ENCODE measurements at regions not wholly inside any gene's neighbourhood (a gene's known extent, or its start where the extent isn't known, plus 50 kb on each side); places are given as distances from the start of the nearest gene placed in this dataset.

- WGBS (ENCODE audit: low lambda C conversion rate, missing lambda C conversion rate), result 89% methylated on average over 5 of the region's 5 CpGs
Measured at GRCh38 chr12:104863296-104863948, 94.7 kb downstream of the SLC41A2 start.

GRCh38 chr12:104858611-104859543 is 99.2 kb downstream of the SLC41A2 start:
- no peaks in the 10 kb centered on the region for H3K27me3 ChIP-seq
- no peaks in the 10 kb centered on the region for H3K36me3 ChIP-seq (replicated peaks; ENCODE audit: insufficient read depth, low read depth)
- no peak overlapping the region for H3K27ac ChIP-seq
- no peaks in the 10 kb centered on the region for H3K9me2 ChIP-seq (replicated peaks; ENCODE audit: insufficient read depth)
- no peak overlapping the region for H2AFZ ChIP-seq
- H3K9me3 ChIP-seq (ENCODE audit: low read depth), result no peaks in the 10 kb centered on the region
- no peaks in the 10 kb centered on the region for H4K20me1 ChIP-seq (ENCODE audit: insufficient read depth, poor library complexity, severe bottlenecking)
- H3K4me1 ChIP-seq (ENCODE audit: insufficient read depth), result no peaks in the 10 kb centered on the region
- H3K79me2 ChIP-seq, result no peaks in the 10 kb centered on the region
- TF ChIP-seq EZH2phosphoT487 (IDR thresholded peaks at IDR 0.05; ENCODE audit: low read depth, severe bottlenecking, unreplicated experiment) (no peak), CTCF (IDR thresholded peaks at IDR 0.05; ENCODE audit: poor library complexity) (no peak)
- no peak overlapping the region for H3K4me2 ChIP-seq
- no peak overlapping the region for H3K4me3 ChIP-seq
- 96% methylated on average over 4 of the region's 4 CpGs for WGBS (ENCODE audit: low lambda C conversion rate, missing lambda C conversion rate)
- no peak for DNase-seq (ENCODE audit: low spot score)

More at GRCh38 chr12:104863296-104863948, 94.7 kb downstream of the SLC41A2 start:
- Histone ChIP-seq H3K27ac (no peak overlapping the region), H3K9me2 (replicated peaks; ENCODE audit: insufficient read depth) (no peaks in the 10 kb centered on the region), H3K36me3 (replicated peaks; ENCODE audit: insufficient read depth, low read depth) (no peaks in the 10 kb centered on the region), H4K20me1 (ENCODE audit: insufficient read depth, poor library complexity, severe bottlenecking) (no peaks in the 10 kb centered on the region), H3K4me2 (no peak overlapping the region), H2AFZ (no peak overlapping the region), H3K4me1 (ENCODE audit: insufficient read depth) (no peaks in the 10 kb centered on the region), H3K4me3 (no peak overlapping the region), H3K79me2 (no peaks in the 10 kb centered on the region), H3K27me3 (no peaks in the 10 kb centered on the region), H3K9me3 (ENCODE audit: low read depth) (no peaks in the 10 kb centered on the region)
- DNase-seq (ENCODE audit: low spot score), result no peak
- no peak for TF ChIP-seq EZH2 (IDR thresholded peaks at IDR 0.05; ENCODE audit: borderline replicate concordance)
- no peak for TF ChIP-seq EZH2phosphoT487 (IDR thresholded peaks at IDR 0.05; ENCODE audit: low read depth, severe bottlenecking, unreplicated experiment)
- TF ChIP-seq CTCF (IDR thresholded peaks at IDR 0.05; ENCODE audit: poor library complexity), result no peak

GRCh38 chr12:104856531-104856930 is 101.6 kb downstream of the SLC41A2 start:
- no peak overlapping the region for H3K4me2 ChIP-seq
- no peak for TF ChIP-seq CTCF (IDR thresholded peaks at IDR 0.05; ENCODE audit: poor library complexity)
- TF ChIP-seq EZH2phosphoT487 (IDR thresholded peaks at IDR 0.05; ENCODE audit: low read depth, severe bottlenecking, unreplicated experiment), result no peak
- TF ChIP-seq EZH2 (IDR thresholded peaks at IDR 0.05; ENCODE audit: borderline replicate concordance), result no peak
- H3K9me2 ChIP-seq (replicated peaks; ENCODE audit: insufficient read depth), result no peaks in the 10 kb centered on the region
- H3K4me1 ChIP-seq (ENCODE audit: insufficient read depth), result no peaks in the 10 kb centered on the region
- no peak overlapping the region for H3K27ac ChIP-seq
- H3K27me3 ChIP-seq, result no peaks in the 10 kb centered on the region
- H3K36me3 ChIP-seq (replicated peaks; ENCODE audit: insufficient read depth, low read depth), result no peaks in the 10 kb centered on the region
- no peak for DNase-seq (ENCODE audit: low spot score)
- no peaks in the 10 kb centered on the region for H3K9me3 ChIP-seq (ENCODE audit: low read depth)
- H2AFZ ChIP-seq, result no peak overlapping the region
- no peaks in the 10 kb centered on the region for H3K79me2 ChIP-seq
- 86% methylated on average over 3 of the region's 3 CpGs for WGBS (ENCODE audit: low lambda C conversion rate, missing lambda C conversion rate)
- no peak overlapping the region for H3K4me3 ChIP-seq
- H4K20me1 ChIP-seq (ENCODE audit: insufficient read depth, poor library complexity, severe bottlenecking), result no peaks in the 10 kb centered on the region
